HEK293 (cell line): ENCODE measurements at regions not wholly inside any gene's neighbourhood (a gene's known extent, or its start where the extent isn't known, plus 50 kb on each side); places are given as distances from the start of the nearest gene placed in this dataset.

Experiments
- CTCF ChIA-PET: fragments of 350-600 bp; formaldehyde crosslinking; extraction: SDS; loops from one replicate; lab custom pipeline; 2021; ENCODE audit warnings: antibody characterized with exemption; lab: Yijun Ruan, JAX
- POLR2A ChIA-PET: fragments of 300-600 bp; formaldehyde crosslinking; extraction: SDS; loops from one replicate; lab custom pipeline; 2020; ENCODE audit warnings: antibody characterized with exemption, inconsistent platforms; lab: Yijun Ruan, JAX
- H3K27ac ChIP-seq: fragments of 200-500 bp; sonication (Bioruptor generic); 2 replicates; pipeline ENCODE4 v1.5.1; 2014; ENCODE audit warnings: low read depth, low read length, control low read depth, inconsistent platforms; ENCODE audit errors: extremely low read depth
- H3K36me3 ChIP-seq, 2 experiments: fragments of 200-500 bp in 1 of 2; sonication (Bioruptor generic) in 1 of 2; 1 replicate in 1 of 2; 2 replicates in 1 of 2; pipeline ENCODE4 v1.5.1; 2014 to 2017; ENCODE audit warnings: inconsistent platforms in 2 of 2, low read length in 2 of 2; ENCODE audit not compliant: control insufficient read depth in 2 of 2, insufficient read depth in 1 of 2
- H3K4me1 ChIP-seq: fragments of 200-500 bp; sonication (Bioruptor generic); 2 replicates; pipeline ENCODE4 v1.5.1; 2014; ENCODE audit warnings: mild to moderate bottlenecking, low read length, inconsistent platforms; ENCODE audit not compliant: control insufficient read depth, insufficient read depth
- H3K4me3 ChIP-seq: 2 replicates; pipeline ENCODE4 v1.5.1; 2011; ENCODE audit warnings: low read depth, mild to moderate bottlenecking, control low read depth, low read length, moderate library complexity
- H3K9me3 ChIP-seq: fragments of 200-500 bp; sonication (Bioruptor generic); 2 replicates; pipeline ENCODE4 v1.5.1; 2014; ENCODE audit warnings: low read depth, low read length, inconsistent platforms; ENCODE audit not compliant: control insufficient read depth, insufficient read depth
- GLI4 ChIP-seq: fragments of 450-650 bp; formaldehyde crosslinking; IDR thresholded peaks from 2 replicates; pipeline ENCODE4 v1.5.1; 2016; ENCODE audit warnings: missing biosample characterization, missing genetic modification characterization
- HIC1 ChIP-seq: fragments of 450-650 bp; formaldehyde crosslinking; IDR thresholded peaks from 2 replicates; pipeline ENCODE4 v1.5.1; 2016; ENCODE audit warnings: missing biosample characterization, missing genetic modification characterization
- MEIS1 ChIP-seq: sonication (generic); formaldehyde crosslinking; IDR thresholded peaks from 2 replicates; pipeline ENCODE4 v1.8.1; 2022; ENCODE audit warnings: missing genetic modification reagents, mild to moderate bottlenecking, borderline replicate concordance
- PRDM10 ChIP-seq: fragments of 450-650 bp; formaldehyde crosslinking; IDR thresholded peaks from 2 replicates; pipeline ENCODE4 v1.5.1; 2016; ENCODE audit warnings: missing biosample characterization, missing genetic modification characterization
- ZFP41 ChIP-seq: fragments of 450-650 bp; formaldehyde crosslinking; IDR thresholded peaks from 2 replicates; pipeline ENCODE4 v1.5.1; 2016; ENCODE audit warnings: missing biosample characterization, missing genetic modification characterization, borderline replicate concordance
- ZNF174 ChIP-seq: fragments of 450-650 bp; formaldehyde crosslinking; IDR thresholded peaks from 2 replicates; pipeline ENCODE4 v1.5.0; 2017; ENCODE audit warnings: missing biosample characterization, mild to moderate bottlenecking, missing genetic modification characterization
- ZNF248 ChIP-seq: fragments of 450-650 bp; formaldehyde crosslinking; IDR thresholded peaks from 2 replicates; pipeline ENCODE4 v1.5.1; 2017; ENCODE audit warnings: missing biosample characterization, missing genetic modification characterization
- ZNF354C ChIP-seq: fragments of 450-650 bp; formaldehyde crosslinking; IDR thresholded peaks from 2 replicates; pipeline ENCODE4 v1.5.1; 2016; ENCODE audit warnings: missing biosample characterization, missing genetic modification characterization, low read depth, borderline replicate concordance
- ZNF362 ChIP-seq: fragments of 450-650 bp; formaldehyde crosslinking; IDR thresholded peaks from 2 replicates; pipeline ENCODE4 v1.5.1; 2016; ENCODE audit warnings: missing biosample characterization, missing genetic modification characterization
- ZNF449 ChIP-seq: fragments of 450-650 bp; formaldehyde crosslinking; IDR thresholded peaks from 2 replicates; pipeline ENCODE4 v1.5.1; 2017; ENCODE audit warnings: missing biosample characterization, mild to moderate bottlenecking, missing genetic modification characterization, moderate library complexity
- ZNF48 ChIP-seq: fragments of 450-650 bp; formaldehyde crosslinking; IDR thresholded peaks from 2 replicates; pipeline ENCODE4 v1.5.1; 2016; ENCODE audit warnings: missing biosample characterization, missing genetic modification characterization
- ZNF513 ChIP-seq: fragments of 450-650 bp; IDR thresholded peaks from 2 replicates; pipeline ENCODE4 v1.5.1; 2018; ENCODE audit warnings: missing biosample characterization, missing genetic modification characterization
- ZNF580 ChIP-seq: fragments of 450-650 bp; formaldehyde crosslinking; IDR thresholded peaks from 2 replicates; pipeline ENCODE4 v1.5.1; 2016; ENCODE audit warnings: missing biosample characterization, missing genetic modification characterization
- ZNF791 ChIP-seq: fragments of 450-650 bp; formaldehyde crosslinking; IDR thresholded peaks from 2 replicates; pipeline ENCODE4 v1.5.1; 2016; ENCODE audit warnings: missing biosample characterization, missing genetic modification characterization
- ZNF843 ChIP-seq: fragments of 450-650 bp; formaldehyde crosslinking; IDR thresholded peaks from 2 replicates; pipeline ENCODE4 v1.5.1; 2016; ENCODE audit warnings: missing biosample characterization, missing genetic modification characterization

- no peak for TF ChIP-seq PRDM10 (tag by site-specific recombination)
Measured at GRCh38 chr7:54115028-54115763, 427.0 kb upstream of the VSTM2A start (continued).

GRCh38 chr7:54116956-54117355, 425.2 kb upstream of the VSTM2A start:
- POLR2A ChIA-PET: no interaction called here

GRCh38 chr7:54129035-54129434, 413.1 kb upstream of the VSTM2A start:
- H3K4me3 ChIP-seq: no peak overlapping the region
- H3K36me3 ChIP-seq: no peaks in the 10 kb centered on the region
- H3K9me3 ChIP-seq: no peaks in the 10 kb centered on the region
- POLR2A ChIA-PET: no interaction called here
- CTCF ChIA-PET: no interaction called here
- TF ChIP-seq ZNF513 (tag by site-specific recombination) (peak; percentile 54; the same call in 1 of the 2 replicates), ZNF354C (tag by site-specific recombination) (no peak)
- H3K27ac ChIP-seq: no peak overlapping the region
- no peaks in the 10 kb centered on the region for H3K4me1 ChIP-seq

More at GRCh38 chr7:54116956-54117355, 425.2 kb upstream of the VSTM2A start:
- no peak for TF ChIP-seq ZNF449 (tag by site-specific recombination)
- no peaks in the 10 kb centered on the region for H3K9me3 ChIP-seq
- H3K4me3 ChIP-seq: no peak overlapping the region
- H3K4me1 ChIP-seq: no peaks in the 10 kb centered on the region
- no peak overlapping the region for H3K27ac ChIP-seq
- no peaks in the 10 kb centered on the region for H3K36me3 ChIP-seq
- CTCF ChIA-PET: no interaction called here

- no peak for TF ChIP-seq ZNF174
- TF ChIP-seq ZNF791 (tag by site-specific recombination): no peak
- TF ChIP-seq ZFP41 (tag by site-specific recombination): no peak
- TF ChIP-seq ZNF48: no peak
- TF ChIP-seq ZNF843 (tag by site-specific recombination): no peak
- TF ChIP-seq ZNF580: no peak
- no peak for TF ChIP-seq ZNF248 (tag by site-specific recombination)
- TF ChIP-seq ZNF362 (tag by site-specific recombination): no peak
- TF ChIP-seq MEIS1 (CRISPR knock-in tag): no peak
- TF ChIP-seq HIC1 (tag by site-specific recombination): no peak
- TF ChIP-seq GLI4 (tag by site-specific recombination): no peak
- Histone ChIP-seq H3K4me3 (no peak overlapping the region), H3K4me1 (no peaks in the 10 kb centered on the region), H3K9me3 (no peaks in the 10 kb centered on the region), H3K36me3 (no peaks in the 10 kb centered on the region), H3K27ac (no peak overlapping the region)
- ChIA-PET POLR2A (no interaction called here), CTCF (no interaction called here)
Measured at GRCh38 chr7:54141576-54141975, 400.6 kb upstream of the VSTM2A start.
